ENCODE measurements at regions not wholly inside any gene's neighbourhood (a gene's known extent, or its start where the extent isn't known, plus 50 kb on each side); places are given as distances from the start of the nearest gene placed in this dataset.

GRCh38 chr4:124910327-124910726 is 197.8 kb upstream of the ANKRD50 start:
- no peak for ATAC-seq (replicated peaks)
- no peak overlapping the region for H3K27ac Mint-ChIP-seq
- no peaks in the 10 kb centered on the region for H3K36me3 Mint-ChIP-seq (ENCODE audit: low read depth)
- H3K4me1 Mint-ChIP-seq: no peaks in the 10 kb centered on the region
- no peaks in the 10 kb centered on the region for H3K27me3 Mint-ChIP-seq
- no peak overlapping the region for H3K4me3 Mint-ChIP-seq
- H3K9me3 Mint-ChIP-seq: peaks cover 8% of the 10 kb centered on the region

GRCh38 chr4:124907881-124908280 is 195.3 kb upstream of the ANKRD50 start:
- Mint-ChIP-seq H3K27me3 (no peaks in the 10 kb centered on the region), H3K9me3 (peaks cover 8% of the 10 kb centered on the region), H3K27ac (no peak overlapping the region), H3K4me3 (no peak overlapping the region), H3K36me3 (ENCODE audit: low read depth) (no peaks in the 10 kb centered on the region), H3K4me1 (no peaks in the 10 kb centered on the region)
- no peak for ATAC-seq (replicated peaks)

DNA sequence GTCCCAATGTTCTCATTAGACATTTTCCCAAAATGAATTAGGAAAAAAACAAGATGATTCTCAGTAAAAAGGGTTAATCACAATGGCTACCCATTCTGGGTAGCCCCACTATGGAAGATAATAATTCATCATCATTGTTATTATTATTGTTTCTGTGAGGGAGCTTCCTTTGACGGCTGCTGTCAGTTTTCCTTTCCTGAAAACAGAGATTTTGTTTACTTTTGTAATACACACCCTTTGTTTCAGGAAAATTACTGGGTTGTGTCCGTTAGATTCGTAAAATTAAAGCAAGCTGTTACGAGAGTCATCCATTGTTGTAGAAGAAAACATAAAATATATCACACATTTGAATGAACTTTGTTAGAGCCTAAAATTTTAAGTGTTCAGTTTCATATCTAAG is 192.9 kb upstream of the ANKRD50 start:
- Mint-ChIP-seq H3K27me3 (no peaks in the 10 kb centered on the region), H3K9me3 (peaks cover 3% of the 10 kb centered on the region), H3K4me1 (no peaks in the 10 kb centered on the region), H3K36me3 (ENCODE audit: low read depth) (no peaks in the 10 kb centered on the region), H3K4me3 (no peak overlapping the region), H3K27ac (no peak overlapping the region)
- ATAC-seq (replicated peaks): no peak

DNA sequence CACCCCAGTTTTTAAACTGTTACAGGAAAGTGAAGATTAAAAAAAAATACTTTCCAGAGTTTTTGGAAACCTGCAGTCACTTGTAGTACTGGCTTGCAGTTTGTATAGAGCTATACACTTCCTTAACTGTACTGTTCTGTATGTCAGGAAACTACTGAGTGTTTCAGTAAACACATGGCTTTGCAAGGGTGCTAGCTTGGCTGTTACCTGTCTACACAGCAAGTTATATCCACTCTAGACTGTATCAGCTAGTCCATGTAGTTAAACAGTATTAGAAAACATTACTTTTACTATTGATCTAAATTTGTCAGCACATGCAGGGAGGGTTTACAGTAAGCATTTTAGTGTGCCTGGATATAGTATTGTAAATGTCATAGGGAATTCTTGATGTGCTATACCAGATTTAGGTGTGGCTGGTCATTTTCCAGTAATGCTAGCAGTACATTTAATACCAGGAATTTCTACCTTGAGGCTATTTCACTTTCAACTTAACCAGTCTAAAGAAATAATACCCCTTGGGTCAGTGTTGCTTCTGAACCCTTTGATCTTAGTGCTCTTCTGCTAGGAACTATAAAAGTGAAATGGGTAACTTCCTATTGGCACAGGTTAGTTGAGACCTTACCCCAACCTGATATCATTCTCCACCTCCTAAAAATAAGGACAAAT is 192.3 kb upstream of the ANKRD50 start:
- no peak for ATAC-seq (replicated peaks)
- H3K9me3 Mint-ChIP-seq: no peaks in the 10 kb centered on the region
- no peak overlapping the region for H3K27ac Mint-ChIP-seq
- no peaks in the 10 kb centered on the region for H3K27me3 Mint-ChIP-seq
- H3K4me3 Mint-ChIP-seq: no peak overlapping the region
- no peaks in the 10 kb centered on the region for H3K4me1 Mint-ChIP-seq
- no peaks in the 10 kb centered on the region for H3K36me3 Mint-ChIP-seq (ENCODE audit: low read depth)

GRCh38 chr4:124903995-124904722 is 191.6 kb upstream of the ANKRD50 start:
- H3K36me3 Mint-ChIP-seq (ENCODE audit: low read depth): no peaks in the 10 kb centered on the region
- no peaks in the 10 kb centered on the region for H3K27me3 Mint-ChIP-seq
- H3K4me1 Mint-ChIP-seq: no peaks in the 10 kb centered on the region
- H3K9me3 Mint-ChIP-seq: no peaks in the 10 kb centered on the region
- H3K27ac Mint-ChIP-seq: no peak overlapping the region
- H3K4me3 Mint-ChIP-seq: no peak overlapping the region
- ATAC-seq (replicated peaks): no peak

DNA sequence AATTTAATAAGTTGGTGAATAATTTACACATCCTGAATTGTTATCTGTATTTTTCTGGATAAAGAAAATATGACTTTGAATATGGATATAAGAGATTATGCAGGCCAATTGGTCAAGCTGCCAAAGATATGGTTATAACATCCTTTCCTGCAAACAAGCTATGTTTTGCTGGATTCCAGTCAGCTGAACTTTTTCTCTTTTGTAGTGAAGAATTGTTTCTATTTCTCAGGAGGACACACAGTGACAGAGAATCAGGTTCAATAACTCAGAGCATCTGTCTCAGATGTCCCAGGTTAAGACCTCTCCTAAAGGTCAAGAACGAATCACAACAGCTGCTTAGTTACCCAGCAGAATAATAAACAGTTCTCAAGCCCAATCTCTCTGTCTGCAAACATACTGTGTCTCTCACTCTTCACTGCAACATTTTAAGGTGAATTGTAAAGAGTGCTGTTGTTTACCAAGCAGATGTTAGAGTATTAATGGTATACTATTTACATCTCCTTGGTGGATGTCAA is 189.5 kb upstream of the ANKRD50 start:
- H3K27me3 Mint-ChIP-seq: no peaks in the 10 kb centered on the region
- H3K4me3 Mint-ChIP-seq: no peak overlapping the region
- H3K9me3 Mint-ChIP-seq: no peaks in the 10 kb centered on the region
- no peak overlapping the region for H3K27ac Mint-ChIP-seq
- no peak for ATAC-seq (replicated peaks)
- H3K4me1 Mint-ChIP-seq: no peaks in the 10 kb centered on the region
- H3K36me3 Mint-ChIP-seq (ENCODE audit: low read depth): no peaks in the 10 kb centered on the region

DNA sequence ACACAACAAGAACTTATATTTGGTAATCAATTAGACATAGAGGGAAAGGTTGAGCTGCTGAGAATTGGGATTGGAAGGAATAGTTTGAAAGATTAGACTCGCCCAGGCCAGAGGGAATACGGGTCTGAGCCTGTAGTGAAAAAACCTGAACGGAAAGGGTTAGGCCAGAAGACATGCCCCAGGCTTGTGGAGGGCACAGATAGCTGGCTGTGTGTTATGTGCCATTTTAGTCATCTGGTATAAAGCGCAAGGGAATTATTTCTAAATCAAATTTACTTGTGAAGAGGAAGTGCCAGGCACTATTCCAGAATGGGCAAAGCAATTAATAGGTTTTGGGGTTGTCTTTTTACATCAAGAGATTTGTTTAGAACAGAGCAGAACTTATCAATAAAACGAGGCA is 187.5 kb upstream of the ANKRD50 start:
- Mint-ChIP-seq H3K27ac (no peak overlapping the region), H3K9me3 (peaks cover 3% of the 10 kb centered on the region), H3K27me3 (no peaks in the 10 kb centered on the region), H3K36me3 (ENCODE audit: low read depth) (no peaks in the 10 kb centered on the region), H3K4me1 (no peaks in the 10 kb centered on the region), H3K4me3 (no peak overlapping the region)
- ATAC-seq (replicated peaks): no peak

DNA sequence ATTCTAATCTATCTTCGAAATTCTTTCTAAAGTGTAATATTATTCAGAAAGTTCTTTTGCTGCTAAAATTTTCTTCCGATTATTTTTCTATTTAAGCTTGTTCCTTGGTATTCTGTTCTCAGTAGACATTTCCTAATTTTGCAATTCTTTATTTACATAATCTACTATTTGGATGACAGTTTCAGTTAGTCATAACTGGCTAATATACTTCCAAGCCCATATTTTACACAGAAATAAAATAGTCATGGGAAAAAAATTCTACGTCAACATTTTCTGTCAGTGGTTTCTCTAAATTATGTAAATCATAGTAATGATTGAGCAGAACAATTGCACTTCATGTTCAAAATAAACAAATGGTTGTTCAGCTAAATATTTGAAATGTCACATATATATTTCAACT is 178.0 kb upstream of the ANKRD50 start:
- Mint-ChIP-seq H3K4me3 (no peak overlapping the region), H3K4me1 (no peaks in the 10 kb centered on the region), H3K27me3 (no peaks in the 10 kb centered on the region), H3K9me3 (peaks cover 4% of the 10 kb centered on the region), H3K27ac (no peak overlapping the region), H3K36me3 (ENCODE audit: low read depth) (no peaks in the 10 kb centered on the region)
- no peak for ATAC-seq (replicated peaks)

- ATAC-seq (replicated peaks): no peak
- Mint-ChIP-seq H3K36me3 (ENCODE audit: low read depth) (no peaks in the 10 kb centered on the region), H3K27ac (no peak overlapping the region), H3K4me1 (no peaks in the 10 kb centered on the region), H3K4me3 (no peak overlapping the region), H3K9me3 (no peaks in the 10 kb centered on the region), H3K27me3 (no peaks in the 10 kb centered on the region)
Measured at GRCh38 chr4:124887739-124888138, 175.2 kb upstream of the ANKRD50 start.

DNA sequence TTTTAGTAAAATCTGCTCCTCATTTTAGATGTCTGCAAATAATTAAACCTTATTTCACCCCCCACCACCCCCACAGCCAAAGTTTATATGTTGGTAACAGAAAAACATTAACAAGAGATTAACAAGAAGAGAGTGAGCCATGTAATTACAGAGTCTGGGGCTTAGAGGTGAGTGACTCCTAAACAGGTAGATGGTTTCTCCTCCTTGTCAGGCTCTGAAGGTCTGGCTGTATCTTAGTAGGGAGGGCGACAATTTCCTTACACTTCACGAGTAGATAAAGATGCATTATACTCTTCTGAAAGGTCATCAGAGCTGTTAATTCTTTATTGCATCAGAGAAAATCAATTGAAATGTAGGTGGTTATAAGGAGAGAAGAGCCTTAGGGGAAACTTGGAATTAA is 171.8 kb upstream of the ANKRD50 start:
- Mint-ChIP-seq H3K4me3 (no peak overlapping the region), H3K27me3 (no peaks in the 10 kb centered on the region), H3K4me1 (no peaks in the 10 kb centered on the region), H3K9me3 (no peaks in the 10 kb centered on the region), H3K36me3 (ENCODE audit: low read depth) (no peaks in the 10 kb centered on the region), H3K27ac (no peak overlapping the region)
- no peak for ATAC-seq (replicated peaks)

- Mint-ChIP-seq H3K4me3 (no peak overlapping the region), H3K27me3 (no peaks in the 10 kb centered on the region), H3K4me1 (no peaks in the 10 kb centered on the region), H3K36me3 (ENCODE audit: low read depth) (no peaks in the 10 kb centered on the region), H3K9me3 (no peaks in the 10 kb centered on the region), H3K27ac (no peak overlapping the region)
- ATAC-seq (replicated peaks): no peak
Measured at GRCh38 chr4:124883632-124884031, 171.1 kb upstream of the ANKRD50 start.

GRCh38 chr4:124879195-124879594 is 166.7 kb upstream of the ANKRD50 start:
- H3K9me3 Mint-ChIP-seq: peaks cover 13% of the 10 kb centered on the region
- no peaks in the 10 kb centered on the region for H3K27me3 Mint-ChIP-seq
- no peaks in the 10 kb centered on the region for H3K4me1 Mint-ChIP-seq
- H3K36me3 Mint-ChIP-seq (ENCODE audit: low read depth): no peaks in the 10 kb centered on the region
- H3K4me3 Mint-ChIP-seq: no peak overlapping the region
- H3K27ac Mint-ChIP-seq: no peak overlapping the region
- no peak for ATAC-seq (replicated peaks)

DNA sequence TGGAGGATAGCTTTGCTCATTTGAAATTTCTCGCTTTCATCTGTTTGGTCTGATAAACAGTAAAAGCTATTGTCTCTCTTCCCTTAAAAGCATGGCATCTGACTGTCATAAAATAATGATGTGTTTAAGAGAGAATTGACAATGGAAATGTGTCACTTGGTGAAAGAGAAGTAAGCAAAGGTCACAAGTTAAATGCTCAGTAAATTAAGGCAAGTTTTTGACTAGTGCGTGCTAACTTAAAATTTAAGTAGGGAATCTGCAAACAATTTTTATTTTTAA is 161.6 kb upstream of the ANKRD50 start:
- H3K27ac Mint-ChIP-seq: no peak overlapping the region
- ATAC-seq (replicated peaks): no peak
- no peaks in the 10 kb centered on the region for H3K4me1 Mint-ChIP-seq
- no peak overlapping the region for H3K4me3 Mint-ChIP-seq
- peaks cover 20% of the 10 kb centered on the region for H3K9me3 Mint-ChIP-seq
- H3K27me3 Mint-ChIP-seq: no peaks in the 10 kb centered on the region
- no peaks in the 10 kb centered on the region for H3K36me3 Mint-ChIP-seq (ENCODE audit: low read depth)

GRCh38 chr4:124873361-124874171 is 161.0 kb upstream of the ANKRD50 start:
- Mint-ChIP-seq H3K4me1 (no peaks in the 10 kb centered on the region), H3K27me3 (no peaks in the 10 kb centered on the region), H3K9me3 (peaks cover 20% of the 10 kb centered on the region), H3K36me3 (ENCODE audit: low read depth) (no peaks in the 10 kb centered on the region), H3K4me3 (no peak overlapping the region), H3K27ac (no peak overlapping the region)
- ATAC-seq (replicated peaks): no peak

- no peaks in the 10 kb centered on the region for H3K27me3 Mint-ChIP-seq
- no peak overlapping the region for H3K27ac Mint-ChIP-seq
- H3K4me3 Mint-ChIP-seq: no peak overlapping the region
- H3K36me3 Mint-ChIP-seq (ENCODE audit: low read depth): no peaks in the 10 kb centered on the region
- ATAC-seq (replicated peaks): no peak
- H3K4me1 Mint-ChIP-seq: no peaks in the 10 kb centered on the region
- peaks cover 20% of the 10 kb centered on the region for H3K9me3 Mint-ChIP-seq
Measured at GRCh38 chr4:124872659-124873058, 160.1 kb upstream of the ANKRD50 start.
